ENCODE measurements at regions not wholly inside any gene's neighbourhood (a gene's known extent, or its start where the extent isn't known, plus 50 kb on each side); places are given as distances from the start of the nearest gene placed in this dataset.

DNA sequence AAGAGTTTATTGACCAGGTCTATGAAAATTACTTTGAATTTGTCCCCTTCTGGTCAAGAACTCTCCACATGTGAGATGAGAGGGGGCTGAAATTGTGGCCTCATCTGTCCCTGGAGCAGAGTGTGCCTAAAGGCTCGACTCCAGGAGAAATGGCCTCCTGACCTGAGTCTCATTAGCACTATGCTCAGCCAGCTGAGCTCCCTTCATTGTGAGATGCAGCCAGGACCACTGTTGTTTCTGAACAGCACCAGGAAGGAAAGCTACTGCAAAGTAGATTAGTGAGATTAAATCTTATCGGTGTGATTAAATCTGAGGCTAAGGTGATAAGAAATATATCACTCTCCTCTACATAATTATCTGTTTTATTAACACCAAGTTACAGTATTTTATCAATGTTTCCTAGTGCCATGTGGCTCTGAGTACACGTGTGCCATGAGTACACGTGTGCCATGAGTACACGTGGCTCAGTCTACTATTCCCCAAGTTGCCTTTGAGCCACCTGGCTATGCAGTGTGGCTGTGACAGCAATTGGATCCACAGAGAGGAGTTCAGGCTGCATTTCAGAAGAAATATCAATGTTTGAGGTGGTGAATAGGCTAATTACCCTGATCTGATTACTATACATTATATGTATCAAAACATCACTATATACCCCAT lies 126.9 kb downstream of the IPMK start:
- no peak for DNase-seq

- DNase-seq, result no peak
Observed at GRCh38 chr10:58140054-58140453, 127.6 kb downstream of the IPMK start.

DNA sequence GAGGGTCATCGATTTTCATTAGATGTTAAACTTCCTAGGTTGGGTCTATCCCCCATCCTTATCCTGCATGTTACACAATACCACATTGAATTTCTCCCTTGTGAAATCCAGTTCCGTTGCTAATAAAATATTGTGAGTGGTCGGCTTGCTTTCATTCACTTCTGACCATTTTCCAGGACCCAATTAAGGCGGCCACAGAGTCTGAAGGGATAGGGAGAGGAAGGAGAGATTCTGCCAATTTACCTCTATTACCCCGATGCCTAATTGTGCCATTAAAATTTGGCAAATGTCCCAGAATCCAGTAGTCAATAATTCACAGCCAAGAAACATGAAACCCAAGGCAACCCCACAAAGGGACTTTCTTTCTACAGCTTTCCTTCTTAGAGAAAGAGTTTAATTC lies 129.9 kb downstream of the IPMK start:
- DNase-seq, result peak; percentile 25

DNA sequence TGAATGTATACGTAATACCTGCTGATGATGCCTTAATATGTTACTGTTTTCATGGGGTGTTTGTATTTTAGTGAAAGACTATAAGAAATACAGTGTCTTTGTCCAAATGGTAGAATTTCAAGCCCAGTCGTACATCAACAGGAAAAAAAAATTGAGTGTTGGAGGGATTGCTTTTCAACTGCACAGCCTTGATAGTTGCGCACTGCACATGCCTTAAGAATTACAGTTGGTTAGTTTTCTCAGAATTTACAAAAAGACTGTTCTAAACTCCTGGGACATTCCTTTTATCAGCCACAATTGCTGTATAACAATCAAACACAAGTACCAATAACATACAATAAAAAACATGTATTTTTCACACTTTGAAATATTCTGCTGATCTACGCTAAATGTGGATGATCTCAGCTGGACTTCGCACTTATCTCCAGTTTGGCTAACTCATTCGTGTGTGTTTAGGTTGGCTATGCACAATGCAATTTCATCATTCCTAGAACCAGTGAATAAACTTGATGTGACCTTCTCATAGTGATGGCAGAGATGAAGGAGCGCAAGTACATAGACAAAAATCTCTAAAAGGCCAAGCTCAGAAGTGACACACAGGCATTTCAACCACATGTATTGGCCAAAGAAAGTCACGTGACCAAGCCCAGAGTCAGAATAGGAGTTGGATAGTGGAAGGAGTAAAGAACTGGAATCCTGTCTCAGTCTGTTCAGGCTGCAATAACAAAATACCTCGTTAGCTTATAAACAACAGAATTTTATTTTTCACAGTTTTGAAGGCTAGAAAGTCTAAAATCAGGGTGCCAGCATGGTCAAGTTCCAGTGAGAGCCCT lies 152.3 kb downstream of the IPMK start:
- DNase-seq, result no peak

DNA sequence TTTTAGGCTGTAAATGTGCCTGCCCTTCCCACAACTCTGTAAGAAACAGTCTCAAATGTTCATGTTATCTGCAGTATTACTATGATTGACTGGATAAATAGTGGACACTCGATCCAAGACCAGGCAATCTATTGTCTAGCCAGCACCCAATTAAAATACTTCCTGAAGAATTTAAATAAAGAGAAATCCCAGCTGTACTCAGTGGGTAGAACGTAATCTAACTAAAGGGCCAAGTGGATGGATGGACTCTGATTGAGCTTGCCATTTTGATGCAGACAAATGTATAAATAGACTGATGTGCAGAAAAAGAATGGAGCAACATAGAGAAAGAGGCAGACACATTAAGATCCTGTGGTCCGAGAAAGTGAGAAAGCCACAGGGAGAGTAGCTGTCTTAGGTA lies 158.0 kb downstream of the IPMK start:
- no peak for DNase-seq

GRCh38 chr10:58107506-58107905 lies 160.2 kb downstream of the IPMK start:
- no peak for DNase-seq

DNA sequence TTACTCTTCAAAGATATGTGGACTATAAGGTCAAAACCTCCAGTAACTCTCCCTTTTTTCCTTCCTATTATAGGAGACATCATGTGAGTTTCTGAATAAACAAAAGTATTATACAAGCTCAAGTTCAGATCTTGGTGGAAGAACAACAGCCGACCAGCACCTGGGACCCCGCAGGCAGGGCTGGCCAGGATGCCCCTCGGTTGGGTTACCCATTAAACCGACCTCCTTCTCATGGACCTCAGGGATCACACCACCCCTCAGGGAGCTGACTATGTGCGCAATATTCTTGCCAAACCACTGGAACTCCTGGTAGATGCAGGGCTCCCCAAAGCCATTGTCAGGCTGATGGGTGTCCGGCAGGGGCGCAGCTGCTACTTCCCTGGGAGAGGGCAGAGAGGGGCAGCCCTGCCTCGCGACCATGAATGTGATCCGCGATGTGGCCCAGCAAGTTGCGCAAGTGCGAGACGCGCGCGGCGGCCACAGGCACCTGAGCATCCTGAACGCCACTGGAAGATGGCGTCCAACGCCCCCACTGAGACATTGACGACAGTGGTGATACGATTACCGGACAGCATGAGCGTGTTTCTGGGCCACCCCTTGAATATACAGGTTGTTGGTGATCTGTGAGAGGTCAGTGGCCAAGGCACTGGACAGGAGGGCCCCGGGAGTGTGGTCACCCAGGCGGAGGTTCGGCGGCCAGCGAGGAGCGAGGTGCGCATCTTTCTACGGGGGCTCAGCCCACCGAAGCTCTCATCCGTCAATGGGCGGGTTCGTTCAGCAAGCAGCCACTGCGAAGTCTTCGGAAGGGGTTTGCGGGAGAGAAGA lies 161.3 kb downstream of the IPMK start:
- no peak for DNase-seq

GRCh38 chr10:58104351-58104751 lies 163.3 kb downstream of the IPMK start:
- no peak for DNase-seq

GRCh38 chr10:58102897-58103296 lies 164.8 kb downstream of the IPMK start:
- no peak for DNase-seq

- DNase-seq, result no peak
Observed at GRCh38 chr10:58101682-58102081, 166.0 kb downstream of the IPMK start.

- DNase-seq, result no peak
Observed at GRCh38 chr10:58094985-58095718, 172.5 kb downstream of the IPMK start.

GRCh38 chr10:58091886-58092285 lies 175.8 kb downstream of the IPMK start:
- no peak for DNase-seq

GRCh38 chr10:58089739-58090138 lies 178.0 kb downstream of the IPMK start:
- no peak for DNase-seq

GRCh38 chr10:58087896-58088295 lies 179.8 kb downstream of the IPMK start:
- no peak for DNase-seq

DNA sequence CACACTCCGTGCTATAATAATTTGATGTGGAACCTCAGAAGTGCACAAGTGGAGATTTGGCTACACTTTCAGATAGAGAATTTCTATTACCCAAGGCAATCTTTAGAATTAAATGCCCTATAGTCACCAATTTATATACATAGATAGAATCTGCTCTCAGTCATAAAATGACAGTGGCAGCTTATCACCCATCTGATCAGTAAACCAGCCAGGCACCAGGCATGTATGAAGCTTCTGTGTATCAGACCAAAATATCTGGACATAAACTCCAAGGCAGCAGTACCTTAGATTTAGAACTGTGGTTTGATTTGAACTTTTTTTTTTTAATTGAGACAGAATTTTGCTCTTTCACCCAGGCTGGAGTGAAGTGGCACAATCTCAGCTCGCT lies 180.9 kb downstream of the IPMK start:
- DNase-seq, result no peak

DNA sequence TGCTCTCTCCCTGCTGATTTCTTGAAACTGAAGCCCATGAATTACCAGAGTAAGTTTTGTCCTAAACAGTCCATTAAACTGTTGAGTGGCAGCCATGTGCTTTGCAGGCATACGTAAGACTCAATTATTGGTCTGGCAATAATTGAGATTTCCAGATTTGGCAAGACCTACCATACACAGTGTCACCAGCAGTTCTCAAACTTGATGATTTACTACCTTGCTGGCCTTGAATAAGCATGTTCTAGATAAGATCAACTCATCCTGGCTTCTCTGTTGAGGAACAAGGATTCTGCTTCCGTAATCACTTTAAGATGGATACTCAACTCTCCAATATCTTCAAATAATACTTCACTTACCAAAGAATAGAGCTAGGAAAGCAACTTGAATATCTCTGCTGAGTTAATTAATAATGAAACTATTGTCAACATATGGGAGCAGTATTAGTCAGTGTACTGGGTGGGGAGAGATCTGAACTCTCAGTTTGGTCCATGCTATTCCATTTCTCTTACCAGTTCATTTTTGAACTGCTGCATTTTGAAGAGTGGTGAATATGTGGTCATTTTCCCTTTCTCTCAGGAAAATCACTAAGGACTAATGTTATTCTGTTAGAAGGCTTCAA lies 181.4 kb downstream of the IPMK start:
- DNase-seq, result no peak

GRCh38 chr10:58082248-58082647 lies 185.4 kb downstream of the IPMK start:
- DNase-seq, result no peak

DNA sequence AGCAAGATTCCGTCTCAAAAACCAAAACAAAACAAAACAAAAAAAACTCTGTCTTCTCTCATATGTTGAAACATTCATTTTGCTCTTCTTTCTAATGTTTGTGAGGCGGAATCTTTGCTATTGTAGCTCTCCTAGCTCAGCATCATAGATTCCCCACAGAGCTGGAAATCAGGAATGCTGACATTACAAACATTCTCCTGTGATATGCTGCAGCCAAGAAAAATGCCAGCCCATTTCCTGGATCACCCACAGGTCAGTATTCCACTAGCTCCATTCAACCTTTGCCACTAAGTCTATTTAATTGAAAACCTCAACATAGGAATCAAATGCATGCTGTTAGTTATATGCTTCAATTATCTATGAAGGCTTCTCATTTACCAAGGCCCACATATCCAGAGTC lies 186.3 kb downstream of the IPMK start:
- no peak for DNase-seq

- no peak for DNase-seq
Observed at GRCh38 chr10:58079461-58079860, 188.2 kb downstream of the IPMK start.

DNA sequence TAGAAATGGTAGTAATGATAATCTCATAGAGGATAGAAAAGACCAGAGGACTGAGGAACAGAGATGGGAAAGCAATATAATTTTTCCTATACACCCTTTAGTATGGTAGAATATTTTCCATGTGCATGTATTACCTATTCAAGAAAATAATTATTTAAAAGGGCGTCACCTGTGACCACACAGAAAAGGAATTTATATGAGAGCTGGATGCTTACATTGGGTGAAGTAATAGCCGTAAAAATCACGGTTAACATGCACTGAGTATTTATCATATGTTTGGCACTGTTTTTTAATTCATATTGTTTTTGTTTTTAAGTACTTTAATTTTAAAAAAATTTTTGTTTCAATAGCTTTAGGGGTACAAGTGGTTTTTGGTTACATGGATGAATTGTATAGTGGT lies 195.1 kb downstream of the IPMK start:
- no peak for DNase-seq

- DNase-seq, result no peak
Observed at GRCh38 chr10:58070956-58071355, 196.7 kb downstream of the IPMK start.

- DNase-seq, result no peak
Observed at GRCh38 chr10:58068809-58069208, 198.9 kb downstream of the IPMK start.

- no peak for DNase-seq
Observed at GRCh38 chr10:58066979-58067378, 200.7 kb downstream of the IPMK start.
